ENCODE measurements at regions not wholly inside any gene's neighbourhood (a gene's known extent, or its start where the extent isn't known, plus 50 kb on each side); places are given as distances from the start of the nearest gene placed in this dataset.

DNA sequence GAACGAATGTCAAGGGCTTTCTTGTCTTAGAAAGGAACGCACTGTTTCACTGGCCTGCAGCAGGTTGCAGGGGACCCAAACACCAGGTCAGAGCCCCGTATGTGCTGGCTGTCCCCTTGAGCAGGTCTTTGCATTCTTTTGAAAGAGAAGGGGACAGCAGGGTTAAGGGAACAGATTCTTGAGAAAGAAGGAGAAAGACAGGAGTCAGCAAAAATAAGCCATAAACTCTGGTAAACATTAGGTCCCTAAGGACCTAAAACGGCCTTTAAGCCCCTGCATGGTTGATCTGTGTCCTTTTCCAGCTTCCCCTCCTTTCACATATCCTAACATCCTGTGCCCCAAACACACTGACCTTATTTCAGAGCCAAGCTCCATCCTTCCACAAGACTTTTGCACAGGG is 190.8 kb upstream of the ADRA1B start:
- H3K36me3 ChIP-seq (replicated peaks; ENCODE audit: insufficient read depth, low read depth) = no peaks in the 10 kb centered on the region
- WGBS (ENCODE audit: low lambda C conversion rate, missing lambda C conversion rate) = 75% methylated on average over 4 of the region's 4 CpGs
- no peaks in the 10 kb centered on the region for H3K9me3 ChIP-seq (ENCODE audit: low read depth)
- no peak overlapping the region for H3K27ac ChIP-seq
- no peak overlapping the region for H2AFZ ChIP-seq
- H3K79me2 ChIP-seq = no peaks in the 10 kb centered on the region
- no peak for DNase-seq (ENCODE audit: low spot score)
- TF ChIP-seq, protein P1, sequence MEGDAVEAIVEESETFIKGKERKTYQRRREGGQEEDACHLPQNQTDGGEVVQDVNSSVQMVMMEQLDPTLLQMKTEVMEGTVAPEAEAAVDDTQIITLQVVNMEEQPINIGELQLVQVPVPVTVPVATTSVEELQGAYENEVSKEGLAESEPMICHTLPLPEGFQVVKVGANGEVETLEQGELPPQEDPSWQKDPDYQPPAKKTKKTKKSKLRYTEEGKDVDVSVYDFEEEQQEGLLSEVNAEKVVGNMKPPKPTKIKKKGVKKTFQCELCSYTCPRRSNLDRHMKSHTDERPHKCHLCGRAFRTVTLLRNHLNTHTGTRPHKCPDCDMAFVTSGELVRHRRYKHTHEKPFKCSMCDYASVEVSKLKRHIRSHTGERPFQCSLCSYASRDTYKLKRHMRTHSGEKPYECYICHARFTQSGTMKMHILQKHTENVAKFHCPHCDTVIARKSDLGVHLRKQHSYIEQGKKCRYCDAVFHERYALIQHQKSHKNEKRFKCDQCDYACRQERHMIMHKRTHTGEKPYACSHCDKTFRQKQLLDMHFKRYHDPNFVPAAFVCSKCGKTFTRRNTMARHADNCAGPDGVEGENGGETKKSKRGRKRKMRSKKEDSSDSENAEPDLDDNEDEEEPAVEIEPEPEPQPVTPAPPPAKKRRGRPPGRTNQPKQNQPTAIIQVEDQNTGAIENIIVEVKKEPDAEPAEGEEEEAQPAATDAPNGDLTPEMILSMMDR (IDR thresholded peaks at IDR 0.05; ENCODE audit: poor library complexity) = no peak
- TF ChIP-seq EZH2phosphoT487 (IDR thresholded peaks at IDR 0.05; ENCODE audit: low read depth, severe bottlenecking, unreplicated experiment) (no peak), EZH2 (IDR thresholded peaks at IDR 0.05; ENCODE audit: borderline replicate concordance) (no peak)
- no peaks in the 10 kb centered on the region for H3K9me2 ChIP-seq (replicated peaks; ENCODE audit: insufficient read depth)
- H3K27me3 ChIP-seq = peaks cover 4% of the 10 kb centered on the region
- no peak overlapping the region for H3K4me3 ChIP-seq
- H3K4me1 ChIP-seq (ENCODE audit: insufficient read depth) = no peaks in the 10 kb centered on the region
- no peak overlapping the region for H3K4me2 ChIP-seq
- H4K20me1 ChIP-seq (ENCODE audit: insufficient read depth, poor library complexity, severe bottlenecking) = no peaks in the 10 kb centered on the region

GRCh38 chr5:159727167-159727566 is 189.1 kb upstream of the ADRA1B start:
- no peak overlapping the region for H3K4me2 ChIP-seq
- no peaks in the 10 kb centered on the region for H3K9me3 ChIP-seq (ENCODE audit: low read depth)
- H4K20me1 ChIP-seq (ENCODE audit: insufficient read depth, poor library complexity, severe bottlenecking) = no peaks in the 10 kb centered on the region
- H3K4me1 ChIP-seq (ENCODE audit: insufficient read depth) = no peaks in the 10 kb centered on the region
- H3K27me3 ChIP-seq = peaks cover 4% of the 10 kb centered on the region
- no peak overlapping the region for H2AFZ ChIP-seq
- H3K36me3 ChIP-seq (replicated peaks; ENCODE audit: insufficient read depth, low read depth) = no peaks in the 10 kb centered on the region
- no peak overlapping the region for H3K27ac ChIP-seq
- no peak overlapping the region for H3K4me3 ChIP-seq
- H3K9me2 ChIP-seq (replicated peaks; ENCODE audit: insufficient read depth) = no peaks in the 10 kb centered on the region
- WGBS (ENCODE audit: low lambda C conversion rate, missing lambda C conversion rate) = 73% methylated on average over 1 of the region's 1 CpG
- TF ChIP-seq EZH2phosphoT487 (IDR thresholded peaks at IDR 0.05; ENCODE audit: low read depth, severe bottlenecking, unreplicated experiment) (no peak), EZH2 (IDR thresholded peaks at IDR 0.05; ENCODE audit: borderline replicate concordance) (no peak)
- TF ChIP-seq, protein P1 (IDR thresholded peaks at IDR 0.05; ENCODE audit: poor library complexity) = no peak
- H3K79me2 ChIP-seq = no peaks in the 10 kb centered on the region
- no peak for DNase-seq (ENCODE audit: low spot score)

GRCh38 chr5:159730285-159730684 is 186.0 kb upstream of the ADRA1B start:
- Histone ChIP-seq H3K27ac (no peak overlapping the region), H3K9me2 (replicated peaks; ENCODE audit: insufficient read depth) (no peaks in the 10 kb centered on the region), H2AFZ (no peak overlapping the region), H4K20me1 (ENCODE audit: insufficient read depth, poor library complexity, severe bottlenecking) (no peaks in the 10 kb centered on the region), H3K36me3 (replicated peaks; ENCODE audit: insufficient read depth, low read depth) (no peaks in the 10 kb centered on the region), H3K4me2 (no peak overlapping the region), H3K27me3 (peaks cover 4% of the 10 kb centered on the region), H3K79me2 (no peaks in the 10 kb centered on the region), H3K4me3 (no peak overlapping the region), H3K4me1 (ENCODE audit: insufficient read depth) (no peaks in the 10 kb centered on the region), H3K9me3 (ENCODE audit: low read depth) (no peaks in the 10 kb centered on the region)
- no peak for DNase-seq (ENCODE audit: low spot score)
- 45% methylated on average over 1 of the region's 1 CpG for WGBS (ENCODE audit: low lambda C conversion rate, missing lambda C conversion rate)
- no peak for TF ChIP-seq EZH2 (IDR thresholded peaks at IDR 0.05; ENCODE audit: borderline replicate concordance)
- TF ChIP-seq, protein P1 (IDR thresholded peaks at IDR 0.05; ENCODE audit: poor library complexity) = no peak
- no peak for TF ChIP-seq EZH2phosphoT487 (IDR thresholded peaks at IDR 0.05; ENCODE audit: low read depth, severe bottlenecking, unreplicated experiment)

DNA sequence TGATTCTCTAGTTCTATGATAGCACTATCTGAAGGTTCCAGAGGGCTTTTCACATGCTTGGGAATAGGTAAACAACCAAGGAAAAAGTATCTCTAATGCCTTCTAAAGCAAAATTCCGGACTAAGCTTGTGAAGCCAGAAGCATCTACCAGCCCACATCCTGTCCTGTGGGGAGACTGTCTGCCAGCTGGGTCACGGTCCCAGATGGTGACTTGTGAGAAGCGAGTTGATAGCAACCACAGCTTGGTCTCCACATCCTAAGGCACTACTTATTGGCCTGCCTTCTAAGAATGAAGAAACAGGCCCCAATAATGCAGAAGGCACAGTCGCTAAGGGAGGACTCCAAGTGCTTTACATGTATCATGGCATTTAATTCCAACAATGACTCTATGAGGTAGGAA is 184.1 kb upstream of the ADRA1B start:
- Histone ChIP-seq H4K20me1 (ENCODE audit: insufficient read depth, poor library complexity, severe bottlenecking) (no peaks in the 10 kb centered on the region), H3K36me3 (replicated peaks; ENCODE audit: insufficient read depth, low read depth) (no peaks in the 10 kb centered on the region), H3K9me2 (replicated peaks; ENCODE audit: insufficient read depth) (no peaks in the 10 kb centered on the region), H3K4me2 (no peak overlapping the region), H3K27me3 (peaks cover 4% of the 10 kb centered on the region), H3K9me3 (ENCODE audit: low read depth) (no peaks in the 10 kb centered on the region), H3K4me1 (ENCODE audit: insufficient read depth) (no peaks in the 10 kb centered on the region), H3K4me3 (no peak overlapping the region), H3K79me2 (no peaks in the 10 kb centered on the region), H2AFZ (no peak overlapping the region), H3K27ac (no peak overlapping the region)
- 83% methylated on average over 4 of the region's 4 CpGs for WGBS (ENCODE audit: low lambda C conversion rate, missing lambda C conversion rate)
- DNase-seq (ENCODE audit: low spot score) = no peak
- TF ChIP-seq EZH2 (IDR thresholded peaks at IDR 0.05; ENCODE audit: borderline replicate concordance) (no peak), EZH2phosphoT487 (IDR thresholded peaks at IDR 0.05; ENCODE audit: low read depth, severe bottlenecking, unreplicated experiment) (no peak)
- TF ChIP-seq, protein P1 (IDR thresholded peaks at IDR 0.05; ENCODE audit: poor library complexity) = no peak

Data from hepatocyte (in vitro differentiated cells).